NCI-H510A treated with DMSO at 0.1 percent for 48 hours (cell line): ENCODE measurements at regions not wholly inside any gene's neighbourhood (a gene's known extent, or its start where the extent isn't known, plus 50 kb on each side); places are given as distances from the start of the nearest gene placed in this dataset.
A peak's percentile ranks its signal among the peaks of the same experiment; 100 is the strongest.

Experiments used
- DNase-seq: peaks from one replicate; lab custom pipeline; 2025; lab: John Stamatoyannopoulos, UW

GRCh38 chr1:198864695-198865094 lies 225.9 kb downstream of the PTPRC start:
- DNase-seq, result no peak

DNA sequence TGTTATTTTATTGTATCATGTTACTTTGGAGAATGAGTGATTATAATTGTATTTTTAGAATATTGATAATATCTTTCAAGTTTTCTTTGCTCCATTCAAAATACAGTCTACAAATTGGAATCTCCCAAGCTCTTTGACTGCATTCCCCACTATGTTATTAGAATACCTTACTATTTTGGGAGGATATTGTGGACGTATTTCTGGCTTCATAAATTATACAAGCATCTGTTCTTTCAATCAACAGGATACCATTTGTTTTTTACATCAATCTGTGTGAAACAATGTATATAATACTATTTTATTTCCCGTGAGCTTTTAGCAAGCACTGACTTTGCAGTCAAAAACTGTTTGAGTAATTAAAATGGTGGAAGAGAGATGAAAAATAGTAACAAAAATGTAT lies 226.5 kb downstream of the PTPRC start:
- DNase-seq, result no peak

GRCh38 chr1:198867182-198867581 lies 228.3 kb downstream of the PTPRC start:
- no peak for DNase-seq

DNA sequence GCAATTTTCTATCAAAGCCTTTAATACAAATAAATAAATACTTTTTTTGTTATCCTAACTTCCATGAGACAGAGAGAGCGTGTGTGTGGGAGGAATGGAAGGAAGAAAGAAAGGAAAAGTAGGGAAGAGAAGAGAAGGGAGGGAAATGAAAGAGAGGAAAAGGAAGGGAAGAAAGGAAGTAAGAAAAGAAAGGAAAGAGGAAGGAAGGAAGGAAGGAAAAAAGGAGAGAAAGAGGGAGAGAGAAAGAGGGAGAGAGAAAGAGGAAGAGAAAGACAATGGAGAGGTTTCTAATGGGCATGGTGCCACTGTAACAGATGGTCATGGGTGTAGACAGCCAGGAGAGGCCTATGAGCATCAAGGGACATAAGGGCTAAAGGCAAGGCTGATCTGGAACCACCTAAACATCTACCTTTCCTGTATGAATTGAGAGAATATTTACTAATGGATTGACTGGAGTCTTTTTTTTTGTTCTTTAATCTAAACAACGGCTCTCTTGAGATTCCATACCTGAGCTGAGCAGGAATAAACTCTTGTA lies 234.9 kb downstream of the PTPRC start:
- DNase-seq, result no peak

DNA sequence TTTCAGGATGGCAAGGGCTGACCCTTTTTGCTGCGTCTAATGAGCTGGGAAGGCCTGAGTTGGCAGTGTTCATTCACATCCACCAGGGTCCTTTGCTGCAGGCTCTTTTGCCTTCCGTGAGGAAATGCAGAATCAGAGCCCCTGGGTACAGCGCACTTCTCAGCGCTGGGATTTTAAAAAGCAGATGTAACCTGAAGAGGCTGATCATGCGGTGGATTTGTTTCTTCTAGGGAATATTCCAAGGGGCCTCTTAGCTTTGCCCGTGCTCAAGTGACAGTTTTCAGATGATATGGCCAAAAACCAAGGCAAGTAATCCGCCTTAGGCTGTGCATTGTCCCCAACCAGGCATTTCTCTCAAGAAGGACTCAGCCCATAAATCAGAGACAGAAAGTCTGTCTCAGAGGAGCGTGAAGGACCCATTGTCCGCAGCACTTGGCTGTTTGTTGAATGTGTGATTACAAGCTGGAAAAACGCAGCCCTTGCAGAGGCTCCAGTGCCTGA lies 237.6 kb downstream of the PTPRC start:
- no peak for DNase-seq

GRCh38 chr1:198878566-198878965 lies 239.7 kb downstream of the PTPRC start:
- no peak for DNase-seq

- no peak for DNase-seq
Measured at GRCh38 chr1:198879711-198880306, 241.0 kb downstream of the PTPRC start.

DNA sequence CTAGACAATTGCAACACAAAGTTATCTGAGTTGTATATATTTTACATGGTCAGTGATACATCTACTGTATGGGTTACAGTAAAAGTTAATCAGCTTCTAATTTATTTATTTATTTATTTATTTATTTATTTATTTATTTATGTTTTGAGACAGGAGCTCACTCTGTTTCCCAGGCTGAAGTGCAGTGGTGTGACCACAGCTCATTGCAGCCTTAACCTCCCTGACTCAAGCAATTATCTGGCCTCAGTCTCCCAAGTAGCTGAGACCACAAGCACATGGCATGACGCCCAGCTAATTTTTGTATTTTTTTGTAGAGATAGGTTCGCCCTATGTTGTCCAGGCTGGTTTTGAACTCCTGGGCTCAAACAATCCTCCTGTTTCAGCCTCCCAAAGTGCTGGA lies 241.6 kb downstream of the PTPRC start:
- no peak for DNase-seq

DNA sequence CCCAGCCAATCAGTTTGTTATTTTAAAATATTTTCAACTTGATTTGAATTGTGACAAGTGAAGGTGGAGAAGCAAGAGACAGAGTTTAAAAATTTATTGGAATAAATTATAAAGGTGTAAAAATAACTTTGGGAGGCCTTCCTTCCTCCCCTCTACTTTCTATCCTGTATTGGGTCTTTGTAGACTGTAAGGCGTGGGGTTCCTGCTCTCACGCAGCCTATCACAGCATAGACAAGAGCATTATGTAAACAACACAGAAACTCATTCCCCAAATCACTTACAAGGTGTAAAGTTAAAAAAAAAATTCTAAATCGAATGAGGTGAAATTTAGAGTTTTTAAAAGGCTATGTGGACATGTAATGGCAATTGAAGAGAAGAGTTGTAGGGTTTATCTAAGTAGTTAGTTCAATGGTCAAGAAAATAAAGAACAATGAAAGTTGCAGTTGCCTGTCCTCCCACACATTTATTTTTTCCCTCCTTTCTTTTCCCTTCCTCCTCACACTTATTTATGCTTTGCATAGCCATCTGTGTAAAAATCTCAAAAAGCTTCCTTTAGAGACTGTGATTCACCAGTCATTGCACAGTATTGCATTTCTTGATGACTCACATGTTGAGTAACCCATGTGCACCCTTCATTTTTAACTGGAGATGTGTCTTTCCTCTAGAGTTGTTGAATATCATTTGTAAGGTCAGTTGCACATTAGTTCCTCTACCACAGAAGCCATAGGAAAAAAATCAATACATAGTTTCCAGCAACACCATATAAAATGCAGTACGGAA lies 242.2 kb downstream of the PTPRC start:
- no peak for DNase-seq

DNA sequence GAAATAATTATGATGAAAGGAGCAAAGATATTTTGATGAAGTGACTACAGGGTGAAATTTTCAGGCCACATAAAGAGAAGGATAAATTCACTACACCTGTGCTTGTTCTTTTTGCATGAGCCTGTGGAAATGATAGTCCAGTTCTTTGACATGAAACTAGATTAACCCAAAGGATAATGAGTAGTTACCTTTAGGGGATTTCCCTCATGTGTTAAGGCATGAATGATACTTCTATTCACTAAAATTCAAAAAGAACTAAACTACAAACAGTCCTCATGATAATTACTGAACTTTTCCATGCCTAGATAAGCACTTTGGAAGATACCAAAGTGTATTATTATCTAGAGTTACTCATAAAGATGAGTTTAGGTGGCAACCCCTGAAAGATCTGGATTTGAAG lies 244.3 kb downstream of the PTPRC start:
- no peak for DNase-seq

DNA sequence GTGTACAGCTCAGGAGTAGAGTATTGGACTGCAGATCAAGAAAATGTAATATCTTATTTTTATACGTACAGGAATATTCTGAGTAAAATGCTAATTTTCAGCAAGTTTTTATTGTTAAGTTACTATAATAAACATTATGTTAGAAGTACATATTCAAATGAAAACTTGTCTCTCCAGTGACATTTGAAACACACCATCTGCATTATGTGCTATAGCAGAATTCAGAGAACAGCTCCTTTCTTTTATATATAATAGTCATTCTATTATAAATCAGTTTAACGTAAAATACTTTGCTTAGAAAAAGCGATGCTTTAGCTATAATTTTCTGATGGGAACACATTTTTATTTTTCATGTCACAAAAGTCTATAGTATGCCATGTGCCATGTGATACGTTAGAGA lies 249.0 kb downstream of the PTPRC start:
- no peak for DNase-seq

- DNase-seq, result no peak
Measured at GRCh38 chr1:198888379-198888943, 249.6 kb downstream of the PTPRC start.

GRCh38 chr1:198889101-198889500 lies 250.3 kb downstream of the PTPRC start:
- no peak for DNase-seq

GRCh38 chr1:198889749-198890148 lies 250.9 kb downstream of the PTPRC start:
- no peak for DNase-seq

DNA sequence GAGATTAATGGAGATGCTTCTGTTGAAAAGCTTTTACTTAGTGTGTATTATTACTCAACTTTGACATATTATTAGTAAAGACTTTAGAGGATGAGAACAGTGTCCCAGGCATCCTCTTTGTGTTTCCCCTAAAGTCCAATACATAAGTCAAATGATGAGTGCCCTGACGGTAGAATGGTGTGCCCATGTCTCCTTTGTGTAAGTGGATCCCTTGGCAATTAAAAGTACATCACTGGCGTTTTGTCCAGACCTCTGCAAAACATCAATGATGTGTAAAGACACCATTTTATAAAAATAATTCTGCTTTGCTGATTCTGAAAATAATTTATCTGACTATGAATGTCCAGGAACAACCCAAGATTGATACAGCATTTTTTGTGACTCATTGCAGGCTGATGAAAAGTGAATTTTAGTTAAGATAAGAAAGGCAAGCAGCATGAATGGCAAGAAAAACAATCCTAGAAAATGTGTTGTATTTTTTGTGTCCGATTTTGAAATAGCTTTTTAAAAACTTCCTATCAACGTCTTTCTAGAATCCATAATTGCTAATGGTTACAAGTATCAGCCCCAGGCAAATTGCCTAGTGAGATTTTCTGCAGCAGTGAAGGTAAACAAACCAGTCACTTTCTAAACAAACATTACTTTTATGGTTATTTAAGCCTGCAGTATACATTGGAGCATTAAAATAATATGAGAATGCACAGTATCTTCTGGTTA lies 251.5 kb downstream of the PTPRC start:
- peak; percentile 55 for DNase-seq

- DNase-seq, result no peak
Measured at GRCh38 chr1:198892065-198892464, 253.2 kb downstream of the PTPRC start.

- no peak for DNase-seq
Measured at GRCh38 chr1:198893141-198893540, 254.3 kb downstream of the PTPRC start.

DNA sequence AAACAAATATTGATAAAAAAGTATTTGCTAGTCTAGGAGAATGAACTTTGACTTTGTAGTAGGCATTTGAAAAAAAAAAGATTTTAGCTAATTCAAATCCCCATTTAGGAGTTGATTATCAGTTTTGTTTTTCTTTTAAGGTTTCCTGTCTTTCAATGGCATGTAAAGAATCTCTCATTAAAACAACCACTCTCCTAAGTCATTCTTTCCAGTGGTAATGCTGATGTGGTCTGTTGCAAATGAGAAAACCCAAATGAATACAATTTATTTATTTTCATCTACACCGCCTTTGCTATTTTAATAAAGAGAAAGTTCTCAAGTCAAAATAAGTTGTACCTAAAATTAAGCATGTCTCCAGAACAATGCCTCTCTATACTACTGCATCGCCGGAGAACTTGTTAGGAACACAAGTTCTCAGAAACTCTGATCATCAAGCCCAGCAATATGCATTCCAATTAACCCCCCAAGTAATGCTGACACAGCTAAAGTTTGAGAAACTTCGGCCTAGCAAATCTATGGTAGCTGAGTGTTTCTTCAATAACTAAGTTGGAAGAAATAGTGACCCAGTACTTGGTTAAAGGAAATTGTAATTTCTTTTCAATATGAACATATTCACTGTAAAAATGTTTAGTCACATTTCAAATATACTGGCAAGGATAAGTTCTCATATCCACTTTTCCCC lies 255.1 kb downstream of the PTPRC start:
- DNase-seq, result no peak

DNA sequence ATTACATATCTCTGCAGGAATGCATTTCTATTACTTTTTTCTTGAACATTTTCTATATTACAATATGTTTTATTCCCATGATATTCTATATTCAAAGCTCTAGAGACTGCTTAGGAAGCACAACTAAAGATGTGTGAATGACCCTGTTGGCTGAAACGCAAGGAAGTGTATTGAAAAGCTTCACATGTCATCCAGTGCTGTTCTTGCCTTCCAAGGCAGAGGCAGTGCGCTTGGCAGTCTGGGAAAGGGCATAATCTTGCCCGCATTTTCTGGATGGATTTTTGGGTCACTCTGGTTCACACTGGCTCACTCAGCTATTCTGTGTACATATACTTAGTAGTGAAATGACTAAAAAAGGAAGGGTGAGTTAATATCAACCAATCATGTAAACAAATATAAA lies 262.4 kb downstream of the PTPRC start:
- no peak for DNase-seq

GRCh38 chr1:198902655-198903054 lies 263.8 kb downstream of the PTPRC start:
- no peak for DNase-seq

GRCh38 chr1:198903203-198903602 lies 264.4 kb downstream of the PTPRC start:
- no peak for DNase-seq

GRCh38 chr1:198903621-198904020 lies 264.8 kb downstream of the PTPRC start:
- no peak for DNase-seq
